KMS-11 (cell line): ENCODE measurements at regions not wholly inside any gene's neighbourhood (a gene's known extent, or its start where the extent isn't known, plus 50 kb on each side); places are given as distances from the start of the nearest gene placed in this dataset.

Source experiments
- H2AFZ ChIP-seq: fragments of 200-600 bp; sonication (generic); 2 replicates; pipeline ENCODE4 v1.6.1; 2016; ENCODE audit warnings: antibody characterized with exemption, mixed run types, low read depth
- H3K27ac ChIP-seq: fragments of 200-600 bp; sonication (generic); 2 replicates; pipeline ENCODE4 v1.6.1; 2016; ENCODE audit warnings: mild to moderate bottlenecking, mixed run types
- H3K27me3 ChIP-seq: fragments of 200-600 bp; sonication (generic); 2 replicates; pipeline ENCODE4 v1.6.1; 2017; ENCODE audit warnings: mild to moderate bottlenecking, low read depth, mixed run types, moderate library complexity; ENCODE audit not compliant: insufficient read depth
- H3K36me3 ChIP-seq: fragments of 200-600 bp; sonication (generic); 2 replicates; pipeline ENCODE4 v1.6.1; 2017; ENCODE audit warnings: mild to moderate bottlenecking, mixed run types; ENCODE audit not compliant: insufficient read depth
- H3K4me1 ChIP-seq: fragments of 200-600 bp; sonication (generic); 2 replicates; pipeline ENCODE4 v1.6.1; 2016; ENCODE audit warnings: mild to moderate bottlenecking, low read depth, mixed run types; ENCODE audit not compliant: poor library complexity, severe bottlenecking
- H3K4me2 ChIP-seq: fragments of 200-600 bp; sonication (generic); 2 replicates; pipeline ENCODE4 v1.7.0; 2016; ENCODE audit warnings: mild to moderate bottlenecking, mixed run types
- H3K4me3 ChIP-seq: fragments of 200-600 bp; sonication (generic); IDR thresholded peaks from 2 replicates; pipeline ENCODE4 v1.6.1; 2017; ENCODE audit warnings: low read depth, low read length, mixed read lengths; ENCODE audit not compliant: insufficient read depth
- H3K79me2 ChIP-seq: fragments of 200-600 bp; sonication (generic); 2 replicates; pipeline ENCODE4 v1.6.1; 2016; ENCODE audit warnings: low read depth, mixed run types; ENCODE audit not compliant: insufficient read depth
- H3K9ac ChIP-seq: fragments of 200-600 bp; sonication (generic); 2 replicates; pipeline ENCODE4 v1.6.1; 2016; ENCODE audit warnings: mild to moderate bottlenecking, mixed run types
- H4K20me1 ChIP-seq: fragments of 200-600 bp; sonication (generic); 2 replicates; pipeline ENCODE4 v1.6.1; 2016; ENCODE audit warnings: mild to moderate bottlenecking, mixed run types; ENCODE audit not compliant: insufficient read depth
- TF ChIP-seq, protein P1 (sequence below): fragments of 200-600 bp; sonication (generic); conservative IDR thresholded peaks from 2 replicates; pipeline ENCODE4 v1.6.1; 2017; ENCODE audit warnings: low read depth, mild to moderate bottlenecking, antibody characterized with exemption, low read length, moderate library complexity, mixed read lengths

DNA sequence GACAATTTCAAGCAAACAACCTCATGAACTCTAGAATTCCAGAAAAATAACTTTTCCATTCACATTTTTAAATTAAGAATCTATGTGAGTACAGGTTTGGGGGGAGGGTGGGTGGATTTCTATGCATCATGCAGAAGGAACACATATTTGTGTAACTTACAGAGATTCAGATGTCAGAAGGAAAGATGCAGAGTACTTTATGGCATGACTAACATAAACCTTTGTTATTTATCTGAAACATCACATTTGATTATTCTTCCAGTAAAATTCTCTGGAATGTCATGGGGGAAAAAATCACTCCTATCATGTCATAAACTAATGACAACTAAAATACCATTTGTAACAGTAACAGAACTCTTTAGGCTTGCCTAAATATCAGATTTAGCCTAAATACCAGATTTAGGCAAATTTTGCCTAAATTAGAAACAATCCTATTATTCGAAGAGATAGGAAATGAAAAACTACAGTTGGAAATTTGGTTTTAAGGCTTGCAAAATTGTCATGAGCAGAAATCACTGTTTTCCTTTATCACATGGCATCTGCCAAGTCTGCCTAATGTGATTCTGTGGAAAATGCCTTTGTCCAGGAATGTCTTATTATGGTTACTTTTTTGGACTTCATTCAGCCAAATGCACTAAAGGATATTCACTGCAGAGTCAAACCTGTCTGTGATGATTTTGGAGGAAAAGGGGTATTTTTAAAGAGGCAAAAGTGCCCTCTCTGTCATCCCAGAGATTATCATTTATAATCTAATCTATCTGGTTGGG lies 527.7 kb upstream of the CELF2 start:
- no peaks in the 10 kb centered on the region for H3K36me3 ChIP-seq
- no peaks in the 10 kb centered on the region for H3K79me2 ChIP-seq
- no peaks in the 10 kb centered on the region for H3K4me1 ChIP-seq
- no peaks in the 10 kb centered on the region for H3K27me3 ChIP-seq
- no peak overlapping the region for H3K9ac ChIP-seq
- H3K27ac ChIP-seq, result no peak overlapping the region
- TF ChIP-seq, protein P1, sequence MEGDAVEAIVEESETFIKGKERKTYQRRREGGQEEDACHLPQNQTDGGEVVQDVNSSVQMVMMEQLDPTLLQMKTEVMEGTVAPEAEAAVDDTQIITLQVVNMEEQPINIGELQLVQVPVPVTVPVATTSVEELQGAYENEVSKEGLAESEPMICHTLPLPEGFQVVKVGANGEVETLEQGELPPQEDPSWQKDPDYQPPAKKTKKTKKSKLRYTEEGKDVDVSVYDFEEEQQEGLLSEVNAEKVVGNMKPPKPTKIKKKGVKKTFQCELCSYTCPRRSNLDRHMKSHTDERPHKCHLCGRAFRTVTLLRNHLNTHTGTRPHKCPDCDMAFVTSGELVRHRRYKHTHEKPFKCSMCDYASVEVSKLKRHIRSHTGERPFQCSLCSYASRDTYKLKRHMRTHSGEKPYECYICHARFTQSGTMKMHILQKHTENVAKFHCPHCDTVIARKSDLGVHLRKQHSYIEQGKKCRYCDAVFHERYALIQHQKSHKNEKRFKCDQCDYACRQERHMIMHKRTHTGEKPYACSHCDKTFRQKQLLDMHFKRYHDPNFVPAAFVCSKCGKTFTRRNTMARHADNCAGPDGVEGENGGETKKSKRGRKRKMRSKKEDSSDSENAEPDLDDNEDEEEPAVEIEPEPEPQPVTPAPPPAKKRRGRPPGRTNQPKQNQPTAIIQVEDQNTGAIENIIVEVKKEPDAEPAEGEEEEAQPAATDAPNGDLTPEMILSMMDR, result no peak
- H3K4me2 ChIP-seq, result no peak overlapping the region
- no peaks in the 10 kb centered on the region for H4K20me1 ChIP-seq
- H3K4me3 ChIP-seq, result no peak overlapping the region
- no peak overlapping the region for H2AFZ ChIP-seq

DNA sequence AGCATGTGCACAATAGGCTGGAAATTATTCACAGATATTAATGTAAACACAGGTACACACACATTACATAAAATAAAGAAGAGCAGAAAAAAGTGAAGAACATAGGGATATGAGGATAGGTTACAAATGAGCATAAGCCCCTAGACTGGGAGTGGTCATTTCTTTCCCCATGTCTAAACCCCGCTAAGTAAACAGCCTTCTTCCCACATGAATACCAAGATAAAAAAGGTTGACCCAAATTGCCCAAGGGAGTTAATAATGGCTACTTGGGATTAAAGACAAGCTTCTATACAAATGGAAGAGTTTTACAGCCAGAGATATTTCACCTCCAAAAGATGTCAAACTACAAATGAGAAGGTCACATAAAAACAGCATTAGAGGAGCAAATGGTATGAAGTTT lies 527.1 kb upstream of the CELF2 start:
- H3K4me2 ChIP-seq, result no peak overlapping the region
- H3K4me1 ChIP-seq, result no peaks in the 10 kb centered on the region
- no peaks in the 10 kb centered on the region for H4K20me1 ChIP-seq
- no peaks in the 10 kb centered on the region for H3K27me3 ChIP-seq
- no peak overlapping the region for H3K4me3 ChIP-seq
- H3K9ac ChIP-seq, result no peak overlapping the region
- TF ChIP-seq, protein P1, result no peak
- no peaks in the 10 kb centered on the region for H3K36me3 ChIP-seq
- H2AFZ ChIP-seq, result no peak overlapping the region
- H3K79me2 ChIP-seq, result no peaks in the 10 kb centered on the region
- H3K27ac ChIP-seq, result no peak overlapping the region

DNA sequence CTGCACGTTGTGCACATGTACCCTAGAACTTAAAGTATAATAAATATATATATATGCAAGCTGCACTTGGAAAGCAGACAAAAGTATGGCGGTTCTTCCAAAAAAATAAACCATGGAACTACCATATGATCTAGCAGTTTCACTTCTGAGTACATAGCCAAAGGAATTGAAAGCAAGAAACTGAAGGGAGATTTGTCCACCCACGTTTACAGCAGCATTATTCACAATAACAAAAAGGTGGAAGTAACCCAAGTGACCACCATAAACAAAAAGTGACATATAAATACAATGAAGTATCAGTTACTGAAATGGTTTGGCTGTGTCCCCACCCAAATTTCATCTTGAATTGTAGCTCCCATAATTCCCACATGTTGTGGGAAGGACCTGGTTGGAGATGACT lies 525.3 kb upstream of the CELF2 start:
- Histone ChIP-seq H3K4me2 (no peak overlapping the region), H3K4me3 (no peak overlapping the region), H3K27ac (no peak overlapping the region), H2AFZ (no peak overlapping the region), H4K20me1 (no peaks in the 10 kb centered on the region), H3K36me3 (no peaks in the 10 kb centered on the region), H3K4me1 (no peaks in the 10 kb centered on the region), H3K27me3 (no peaks in the 10 kb centered on the region), H3K79me2 (no peaks in the 10 kb centered on the region), H3K9ac (no peak overlapping the region)
- TF ChIP-seq, protein P1, result no peak

DNA sequence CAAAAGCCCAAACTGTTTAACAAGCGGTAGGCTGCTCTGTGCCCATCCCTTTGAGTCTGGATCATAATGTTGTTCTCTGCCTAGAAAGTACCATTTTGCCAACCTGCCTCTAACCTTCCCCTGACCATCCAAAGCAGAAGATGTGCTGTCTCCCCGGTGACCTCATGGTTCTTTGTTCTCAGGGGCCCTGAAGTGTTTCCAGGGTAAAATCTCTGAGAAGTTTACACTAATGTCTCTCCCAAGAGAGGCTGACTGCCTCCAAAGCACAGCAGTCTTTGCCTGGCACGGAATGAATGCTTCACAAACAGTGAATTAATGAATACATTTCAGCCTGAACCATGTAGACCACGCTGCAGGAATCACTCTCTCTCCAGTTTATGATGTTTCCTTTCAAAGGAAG lies 523.8 kb upstream of the CELF2 start:
- no peaks in the 10 kb centered on the region for H3K79me2 ChIP-seq
- TF ChIP-seq, protein P1, result no peak
- H3K27ac ChIP-seq, result no peak overlapping the region
- no peak overlapping the region for H3K9ac ChIP-seq
- no peaks in the 10 kb centered on the region for H3K36me3 ChIP-seq
- H3K4me2 ChIP-seq, result no peak overlapping the region
- no peak overlapping the region for H3K4me3 ChIP-seq
- no peaks in the 10 kb centered on the region for H4K20me1 ChIP-seq
- no peaks in the 10 kb centered on the region for H3K27me3 ChIP-seq
- no peak overlapping the region for H2AFZ ChIP-seq
- no peaks in the 10 kb centered on the region for H3K4me1 ChIP-seq
